Central memory CD8-positive, alpha-beta T cell (primary cell): ENCODE measurements at regions not wholly inside any gene's neighbourhood (a gene's known extent, or its start where the extent isn't known, plus 50 kb on each side); places are given as distances from the start of the nearest gene placed in this dataset.

Experiments used
- ATAC-seq: fragments of 150-1000 bp; cut with Tn5 transposase; replicated peaks from 2 replicates; pipeline ENCODE4 v1.10.0; 2022; ENCODE audit warnings: mild to moderate bottlenecking, moderate FRiP score, moderate number of reproducible peaks; ENCODE audit not compliant: poor library complexity, severe bottlenecking; ENCODE audit errors: extremely low read depth
- DNase-seq, 2 donors: peaks; one replicate each; pipeline ENCODE4 v3.0.0; 2021; ENCODE audit warnings: low spot score in 2 of 2
- H3K27ac Mint-ChIP-seq: one replicate; pipeline ENCODE4 v1.8.0; 2022; ENCODE audit warnings: low read depth, mild to moderate bottlenecking, moderate library complexity, mixed read lengths
- H3K27me3 Mint-ChIP-seq: one replicate; pipeline ENCODE4 v1.8.0; 2022; ENCODE audit warnings: mixed read lengths
- H3K36me3 Mint-ChIP-seq: one replicate; pipeline ENCODE4 v1.8.0; 2022; ENCODE audit warnings: mild to moderate bottlenecking, moderate library complexity, mixed read lengths; ENCODE audit not compliant: insufficient read depth
- H3K4me1 Mint-ChIP-seq: one replicate; pipeline ENCODE4 v1.8.0; 2022; ENCODE audit warnings: mixed read lengths
- H3K4me3 Mint-ChIP-seq: one replicate; pipeline ENCODE4 v1.8.0; 2022; ENCODE audit warnings: mild to moderate bottlenecking, moderate library complexity, mixed read lengths
- H3K9me3 Mint-ChIP-seq: one replicate; pipeline ENCODE4 v1.8.0; 2022; ENCODE audit warnings: mixed read lengths

DNA sequence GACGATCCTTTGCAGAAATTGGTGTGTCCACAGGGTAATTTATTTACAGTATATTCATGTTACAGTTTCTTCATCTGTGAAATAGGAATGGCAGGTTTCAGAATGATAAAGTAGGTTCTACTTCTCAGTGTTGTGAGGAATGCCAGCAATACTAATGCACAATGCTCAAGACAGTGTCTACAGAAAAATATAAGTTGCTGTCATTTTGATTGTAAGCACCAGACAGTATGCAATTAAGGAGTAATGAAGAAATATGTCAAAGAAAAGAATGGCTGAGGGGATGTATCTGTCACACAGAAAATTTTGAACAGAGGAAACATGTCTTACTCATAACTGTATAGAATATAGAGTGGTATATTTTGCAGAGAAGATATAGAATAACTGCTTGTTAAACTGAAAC, 525.4 kb downstream of the GALC start:
- no peaks in the 10 kb centered on the region for H3K27me3 Mint-ChIP-seq
- no peaks in the 10 kb centered on the region for H3K36me3 Mint-ChIP-seq
- H3K27ac Mint-ChIP-seq, result no peak overlapping the region
- H3K9me3 Mint-ChIP-seq, result peaks cover 17% of the 10 kb centered on the region
- H3K4me1 Mint-ChIP-seq, result no peaks in the 10 kb centered on the region
- no peak for ATAC-seq
- H3K4me3 Mint-ChIP-seq, result no peak overlapping the region
- DNase-seq, result no peak

DNA sequence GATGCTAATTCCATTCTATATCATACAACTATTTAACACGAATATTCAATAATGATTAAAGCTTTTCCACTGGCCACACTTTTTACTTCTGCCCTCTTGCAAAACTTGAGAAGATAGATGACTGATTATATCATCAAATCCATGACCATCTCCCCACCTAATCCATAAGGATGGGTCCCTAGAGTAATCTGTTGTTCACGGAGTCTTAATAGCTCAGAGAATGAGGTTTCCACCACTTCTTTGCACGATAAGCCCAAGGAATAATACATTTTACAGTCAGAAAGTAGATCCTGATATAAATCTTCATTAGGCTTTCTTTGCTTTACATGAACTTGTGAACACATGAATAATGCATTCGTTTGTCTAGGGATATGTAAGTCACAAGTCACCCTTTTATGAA, 527.2 kb downstream of the GALC start:
- no peak overlapping the region for H3K27ac Mint-ChIP-seq
- H3K4me3 Mint-ChIP-seq, result no peak overlapping the region
- H3K4me1 Mint-ChIP-seq, result no peaks in the 10 kb centered on the region
- ATAC-seq (no peak), DNase-seq (no peak)
- no peaks in the 10 kb centered on the region for H3K36me3 Mint-ChIP-seq
- peaks cover 11% of the 10 kb centered on the region for H3K9me3 Mint-ChIP-seq
- H3K27me3 Mint-ChIP-seq, result no peaks in the 10 kb centered on the region

DNA sequence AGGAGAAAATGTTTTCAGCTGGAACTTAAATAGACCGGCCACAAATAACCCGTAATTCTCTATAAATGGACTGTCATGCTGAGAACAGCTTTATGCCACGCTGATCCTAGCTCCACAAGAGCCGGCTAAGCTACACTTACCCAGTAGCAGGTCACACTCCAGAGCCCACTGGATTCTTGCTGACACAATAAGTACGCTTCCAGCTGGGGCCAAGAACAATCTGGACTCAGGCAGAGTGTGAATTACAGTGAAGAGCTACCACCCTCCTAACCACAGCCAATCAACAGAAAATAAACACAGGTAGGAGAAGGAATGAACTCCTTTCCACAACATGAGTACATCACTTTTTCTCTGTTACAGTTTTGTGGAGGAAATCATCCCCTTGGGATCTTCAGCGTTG, 531.3 kb downstream of the GALC start:
- H3K4me1 Mint-ChIP-seq, result no peaks in the 10 kb centered on the region
- ATAC-seq, result no peak
- DNase-seq, result no peak
- no peaks in the 10 kb centered on the region for H3K36me3 Mint-ChIP-seq
- H3K9me3 Mint-ChIP-seq, result peaks cover 6% of the 10 kb centered on the region
- no peak overlapping the region for H3K27ac Mint-ChIP-seq
- H3K27me3 Mint-ChIP-seq, result no peaks in the 10 kb centered on the region
- H3K4me3 Mint-ChIP-seq, result no peak overlapping the region

DNA sequence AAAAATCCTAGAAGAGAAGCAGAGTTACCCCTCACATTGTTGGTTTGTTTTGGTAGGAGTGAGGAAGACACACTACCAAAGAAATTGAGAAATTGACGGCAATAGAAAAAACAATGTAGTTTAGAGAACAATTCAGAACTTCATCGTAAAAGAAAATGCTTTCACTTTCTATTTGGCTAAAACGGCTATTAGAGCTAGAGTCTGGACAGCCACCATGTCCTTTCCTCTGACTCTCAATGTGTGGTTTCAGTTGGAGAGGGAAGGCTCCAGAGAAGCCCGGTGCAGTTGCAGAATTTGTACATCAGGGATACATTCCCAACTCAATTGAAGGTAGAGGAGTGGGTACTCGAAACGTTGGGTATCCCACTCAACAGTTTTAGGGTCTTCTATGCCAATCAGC, 535.3 kb downstream of the GALC start:
- ATAC-seq (no peak), DNase-seq (no peak)
- Mint-ChIP-seq H3K9me3 (peaks cover 5% of the 10 kb centered on the region), H3K36me3 (no peaks in the 10 kb centered on the region), H3K27ac (no peak overlapping the region), H3K4me1 (no peaks in the 10 kb centered on the region), H3K27me3 (no peaks in the 10 kb centered on the region), H3K4me3 (no peak overlapping the region)

DNA sequence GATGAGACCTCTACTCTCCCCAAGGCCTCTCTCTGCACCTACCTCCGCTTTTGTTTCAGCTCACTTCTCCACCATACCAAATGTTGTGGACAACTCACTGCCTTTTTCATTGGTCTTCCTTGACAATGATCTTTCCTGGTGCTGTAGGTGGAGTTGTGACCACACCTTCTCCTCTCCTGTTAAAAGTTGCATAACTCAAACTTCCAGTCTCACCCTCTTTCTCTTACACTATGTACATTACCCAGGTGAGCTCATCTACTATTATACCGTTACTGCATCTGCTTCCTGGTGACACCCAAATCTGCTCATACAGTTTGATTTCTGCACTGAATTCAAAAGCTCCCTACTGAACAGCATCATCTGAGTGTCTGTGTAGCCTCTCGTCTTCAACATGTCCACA, 542.8 kb downstream of the GALC start:
- Mint-ChIP-seq H3K4me3 (no peak overlapping the region), H3K9me3 (peaks cover 5% of the 10 kb centered on the region)
- DNase-seq, result no peak

DNA sequence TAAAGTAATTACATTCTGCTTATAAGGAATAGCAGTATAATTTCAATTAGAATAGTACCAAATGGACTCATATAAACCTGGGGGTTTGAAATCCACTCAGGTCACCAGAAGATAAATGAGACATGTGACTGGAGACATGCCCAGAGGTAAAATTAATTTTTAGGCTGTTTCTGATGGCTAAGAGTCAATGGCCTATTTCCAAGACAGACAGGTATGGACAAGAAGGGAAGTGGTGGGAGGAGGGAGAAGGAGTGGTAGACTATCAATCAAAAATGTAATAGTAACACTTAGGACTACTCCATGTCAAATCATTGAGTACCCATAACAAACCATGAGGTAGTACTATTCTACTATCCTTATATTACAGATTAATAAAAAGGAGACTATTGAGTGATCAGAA, 544.0 kb downstream of the GALC start:
- DNase-seq (no peak), ATAC-seq (no peak)
- Mint-ChIP-seq H3K9me3 (peaks cover 5% of the 10 kb centered on the region), H3K4me3 (no peak overlapping the region), H3K27ac (no peak overlapping the region), H3K4me1 (no peaks in the 10 kb centered on the region), H3K36me3 (no peaks in the 10 kb centered on the region), H3K27me3 (no peaks in the 10 kb centered on the region)

More for the DNA sequence above, 542.8 kb downstream of the GALC start:
- no peaks in the 10 kb centered on the region for H3K27me3 Mint-ChIP-seq
- no peak overlapping the region for H3K27ac Mint-ChIP-seq
- no peaks in the 10 kb centered on the region for H3K4me1 Mint-ChIP-seq
- no peak for ATAC-seq
- no peaks in the 10 kb centered on the region for H3K36me3 Mint-ChIP-seq

DNA sequence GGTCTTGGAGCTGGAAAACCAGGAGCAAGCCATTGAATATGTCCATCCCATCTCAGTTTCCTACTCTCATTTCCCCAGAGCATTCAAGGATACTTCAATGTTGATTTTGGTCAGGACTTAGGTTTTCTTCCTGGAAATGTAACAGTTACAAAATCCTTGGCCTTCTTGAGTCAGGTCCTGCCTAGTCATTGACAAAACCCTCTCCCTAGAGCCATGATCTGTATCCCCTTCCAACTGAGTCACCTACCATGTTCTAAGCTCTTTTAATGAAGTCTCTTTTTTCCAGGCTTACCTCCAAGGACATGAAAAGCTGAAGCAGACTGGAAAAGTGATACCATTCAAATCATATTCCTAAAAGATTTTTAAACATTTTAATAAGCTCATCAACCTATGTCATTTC, 549.2 kb downstream of the GALC start:
- Mint-ChIP-seq H3K27me3 (no peaks in the 10 kb centered on the region), H3K27ac (no peak overlapping the region), H3K4me1 (no peaks in the 10 kb centered on the region), H3K4me3 (no peak overlapping the region), H3K9me3 (peaks cover 10% of the 10 kb centered on the region), H3K36me3 (no peaks in the 10 kb centered on the region)
- ATAC-seq (no peak), DNase-seq (no peak)

DNA sequence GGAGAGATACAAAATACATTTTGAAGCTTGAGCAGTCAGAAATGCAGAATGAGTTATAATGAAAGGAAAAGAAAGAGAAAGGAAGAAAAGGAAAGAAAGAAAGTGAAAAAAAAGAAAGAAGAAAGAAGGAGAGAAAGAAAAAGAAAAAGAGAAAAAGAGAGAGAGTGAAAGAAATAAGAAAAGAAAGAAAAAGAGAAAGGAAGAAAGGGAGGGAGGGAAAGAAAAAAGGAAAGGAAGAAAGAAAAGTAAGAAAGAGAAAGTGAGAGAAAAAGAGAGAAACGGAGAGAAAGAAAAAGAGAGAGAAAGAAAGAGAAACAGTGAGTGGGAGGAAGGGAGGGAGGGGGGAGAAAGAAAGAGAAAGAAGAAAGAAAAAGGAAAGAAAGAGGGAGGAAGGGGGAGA, 549.9 kb downstream of the GALC start:
- peaks cover 10% of the 10 kb centered on the region for H3K9me3 Mint-ChIP-seq
- ATAC-seq, result no peak

DNA sequence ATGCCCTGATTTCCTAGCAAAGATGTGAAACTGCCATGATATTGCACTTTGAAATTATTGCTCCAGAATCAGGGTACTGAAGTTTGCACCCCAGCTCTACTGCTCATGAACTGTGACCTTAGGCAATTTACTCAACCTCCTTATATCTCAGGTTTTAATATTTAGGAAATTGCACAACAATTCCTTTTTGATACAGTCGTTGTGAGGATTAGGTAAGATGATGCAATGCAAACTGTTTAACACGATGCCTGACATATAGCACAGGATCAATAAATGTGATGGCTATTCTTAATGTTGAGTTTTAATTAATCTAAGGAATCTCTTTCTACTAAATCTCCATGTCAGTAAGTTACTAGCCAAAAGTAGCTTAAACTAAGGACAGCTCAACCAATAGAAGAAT, 555.8 kb downstream of the GALC start:
- no peaks in the 10 kb centered on the region for H3K9me3 Mint-ChIP-seq
- no peak for ATAC-seq
- H3K36me3 Mint-ChIP-seq, result no peaks in the 10 kb centered on the region
- no peak overlapping the region for H3K4me3 Mint-ChIP-seq
- no peaks in the 10 kb centered on the region for H3K4me1 Mint-ChIP-seq
- DNase-seq, result no peak
- H3K27ac Mint-ChIP-seq, result no peak overlapping the region
- H3K27me3 Mint-ChIP-seq, result no peaks in the 10 kb centered on the region

More for the DNA sequence above, 549.9 kb downstream of the GALC start:
- H3K27ac Mint-ChIP-seq, result no peak overlapping the region
- no peak for DNase-seq
- H3K27me3 Mint-ChIP-seq, result no peaks in the 10 kb centered on the region
- H3K36me3 Mint-ChIP-seq, result no peaks in the 10 kb centered on the region
- H3K4me3 Mint-ChIP-seq, result no peak overlapping the region
- H3K4me1 Mint-ChIP-seq, result no peaks in the 10 kb centered on the region

DNA sequence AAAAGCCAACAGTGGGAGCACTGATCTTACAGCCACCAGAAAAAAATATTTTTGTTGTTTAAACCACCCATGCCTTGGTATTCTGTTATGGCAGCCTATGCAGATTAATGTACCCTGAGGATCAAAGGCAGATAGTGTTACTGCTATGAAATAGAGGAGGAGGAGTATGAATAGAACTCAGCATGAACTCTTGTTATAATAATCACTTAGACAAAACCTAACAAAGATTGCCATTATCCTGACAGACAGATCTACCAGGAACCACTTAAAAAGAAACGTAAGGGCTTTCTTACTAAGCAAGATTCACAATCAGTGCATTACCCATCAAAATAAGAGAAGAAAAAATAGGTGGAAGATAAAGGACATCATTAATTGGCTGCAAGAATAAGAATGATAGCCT, 558.3 kb downstream of the GALC start:
- peaks cover 8% of the 10 kb centered on the region for H3K9me3 Mint-ChIP-seq
- H3K4me1 Mint-ChIP-seq, result no peaks in the 10 kb centered on the region
- no peaks in the 10 kb centered on the region for H3K36me3 Mint-ChIP-seq
- no peaks in the 10 kb centered on the region for H3K27me3 Mint-ChIP-seq
- DNase-seq (no peak), ATAC-seq (no peak)
- no peak overlapping the region for H3K4me3 Mint-ChIP-seq
- no peak overlapping the region for H3K27ac Mint-ChIP-seq

DNA sequence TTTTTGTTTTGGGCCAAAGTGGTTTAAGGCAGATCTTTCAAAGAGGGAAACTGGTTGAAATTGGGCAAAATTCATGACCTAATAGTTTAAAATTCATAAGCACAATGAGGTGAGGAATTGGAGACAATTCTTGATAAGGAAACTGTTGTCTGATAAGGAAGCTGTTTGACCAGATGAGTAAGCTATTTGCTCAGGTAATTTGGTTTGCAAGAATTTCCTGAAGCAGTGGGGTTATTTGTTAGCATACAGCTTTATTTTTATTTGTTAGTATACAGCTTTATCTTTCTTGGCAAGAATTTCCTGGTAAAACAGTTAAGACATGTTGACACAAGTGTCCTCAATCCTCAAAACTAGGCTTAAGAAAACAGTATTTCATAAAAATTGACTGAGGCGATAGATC, 559.0 kb downstream of the GALC start:
- H3K36me3 Mint-ChIP-seq, result no peaks in the 10 kb centered on the region
- H3K4me3 Mint-ChIP-seq, result no peak overlapping the region
- ATAC-seq, result no peak

DNA sequence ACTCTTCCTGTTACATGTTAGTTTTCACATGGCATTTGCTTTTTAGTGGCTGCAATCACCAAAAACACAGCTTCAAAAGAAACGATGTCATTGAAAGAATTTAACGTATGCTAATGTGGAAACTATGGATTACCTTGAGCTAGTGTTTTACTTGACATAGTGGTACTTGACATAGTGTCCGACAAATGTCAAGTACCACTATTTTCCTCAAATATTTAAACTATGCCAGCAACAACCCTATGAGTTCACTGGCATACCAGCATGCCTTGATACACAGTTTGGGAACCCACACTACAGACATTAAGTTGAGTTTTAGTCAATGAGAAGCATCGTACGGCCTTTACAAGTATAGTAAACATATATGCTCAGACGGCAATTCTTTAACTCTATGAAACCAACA, 560.3 kb downstream of the GALC start:
- Mint-ChIP-seq H3K9me3 (peaks cover 8% of the 10 kb centered on the region), H3K27me3 (no peaks in the 10 kb centered on the region), H3K36me3 (no peaks in the 10 kb centered on the region), H3K4me3 (no peak overlapping the region), H3K4me1 (no peaks in the 10 kb centered on the region), H3K27ac (no peak overlapping the region)
- ATAC-seq, result no peak
- no peak for DNase-seq

More for the DNA sequence above, 559.0 kb downstream of the GALC start:
- H3K27me3 Mint-ChIP-seq, result no peaks in the 10 kb centered on the region
- peaks cover 8% of the 10 kb centered on the region for H3K9me3 Mint-ChIP-seq
- no peak for DNase-seq
- no peak overlapping the region for H3K27ac Mint-ChIP-seq
- no peaks in the 10 kb centered on the region for H3K4me1 Mint-ChIP-seq

DNA sequence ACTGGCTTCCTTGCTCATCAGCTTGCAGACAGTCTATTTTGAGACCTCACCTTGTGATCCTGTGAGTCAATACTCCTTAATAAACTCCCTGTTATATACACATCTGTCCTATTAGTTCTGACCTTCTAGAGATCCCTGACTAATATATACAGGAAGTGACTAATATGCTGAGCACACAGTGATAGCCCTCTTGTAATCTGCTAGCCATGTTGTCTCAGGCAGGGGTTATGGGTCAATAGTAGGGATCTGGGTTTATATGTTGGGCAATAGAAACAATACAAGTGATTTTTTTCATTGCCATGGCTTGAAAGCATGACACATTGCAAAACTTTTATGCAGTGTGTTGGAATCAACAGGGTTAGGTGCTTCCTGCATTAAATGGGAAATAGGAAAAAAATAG, 562.2 kb downstream of the GALC start:
- ATAC-seq, result no peak
- no peaks in the 10 kb centered on the region for H3K36me3 Mint-ChIP-seq
- DNase-seq, result no peak
- no peaks in the 10 kb centered on the region for H3K4me1 Mint-ChIP-seq
- no peak overlapping the region for H3K4me3 Mint-ChIP-seq
- H3K27ac Mint-ChIP-seq, result no peak overlapping the region
- no peaks in the 10 kb centered on the region for H3K27me3 Mint-ChIP-seq
- peaks cover 8% of the 10 kb centered on the region for H3K9me3 Mint-ChIP-seq

DNA sequence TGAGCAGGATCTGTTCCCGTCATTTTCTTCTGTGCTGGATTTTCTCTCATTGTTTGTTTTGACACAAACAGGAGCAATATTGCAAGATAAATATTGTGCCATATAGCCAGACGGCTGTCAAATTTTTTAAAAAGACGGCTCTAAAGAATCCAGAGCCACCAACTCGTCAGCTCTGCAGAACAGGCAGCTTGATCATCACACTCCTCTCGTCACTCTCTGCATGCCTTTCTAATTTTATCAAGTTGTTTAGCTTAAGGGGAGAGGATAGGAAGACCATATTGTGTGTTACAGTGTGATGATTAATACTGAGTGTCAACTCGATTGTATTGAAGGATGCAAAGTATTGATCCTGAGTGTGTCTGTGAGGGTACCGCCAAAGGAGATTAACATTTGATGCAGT, 562.8 kb downstream of the GALC start:
- no peak for ATAC-seq
- H3K27me3 Mint-ChIP-seq, result no peaks in the 10 kb centered on the region
- H3K4me1 Mint-ChIP-seq, result no peaks in the 10 kb centered on the region
- no peak overlapping the region for H3K4me3 Mint-ChIP-seq
- no peak for DNase-seq
- no peaks in the 10 kb centered on the region for H3K36me3 Mint-ChIP-seq
- peaks cover 8% of the 10 kb centered on the region for H3K9me3 Mint-ChIP-seq
- H3K27ac Mint-ChIP-seq, result no peak overlapping the region
